KMS-11 (cell line): ENCODE measurements at regions not wholly inside any gene's neighbourhood (a gene's known extent, or its start where the extent isn't known, plus 50 kb on each side); places are given as distances from the start of the nearest gene placed in this dataset.

Source experiments
- H2AFZ ChIP-seq: fragments of 200-600 bp; sonication (generic); 2 replicates; pipeline ENCODE4 v1.6.1; 2016; ENCODE audit warnings: antibody characterized with exemption, mixed run types, low read depth
- H3K27ac ChIP-seq: fragments of 200-600 bp; sonication (generic); 2 replicates; pipeline ENCODE4 v1.6.1; 2016; ENCODE audit warnings: mild to moderate bottlenecking, mixed run types
- H3K27me3 ChIP-seq: fragments of 200-600 bp; sonication (generic); 2 replicates; pipeline ENCODE4 v1.6.1; 2017; ENCODE audit warnings: mild to moderate bottlenecking, low read depth, mixed run types, moderate library complexity; ENCODE audit not compliant: insufficient read depth
- H3K36me3 ChIP-seq: fragments of 200-600 bp; sonication (generic); 2 replicates; pipeline ENCODE4 v1.6.1; 2017; ENCODE audit warnings: mild to moderate bottlenecking, mixed run types; ENCODE audit not compliant: insufficient read depth
- H3K4me1 ChIP-seq: fragments of 200-600 bp; sonication (generic); 2 replicates; pipeline ENCODE4 v1.6.1; 2016; ENCODE audit warnings: mild to moderate bottlenecking, low read depth, mixed run types; ENCODE audit not compliant: poor library complexity, severe bottlenecking
- H3K4me2 ChIP-seq: fragments of 200-600 bp; sonication (generic); 2 replicates; pipeline ENCODE4 v1.7.0; 2016; ENCODE audit warnings: mild to moderate bottlenecking, mixed run types
- H3K4me3 ChIP-seq: fragments of 200-600 bp; sonication (generic); IDR thresholded peaks from 2 replicates; pipeline ENCODE4 v1.6.1; 2017; ENCODE audit warnings: low read depth, low read length, mixed read lengths; ENCODE audit not compliant: insufficient read depth
- H3K79me2 ChIP-seq: fragments of 200-600 bp; sonication (generic); 2 replicates; pipeline ENCODE4 v1.6.1; 2016; ENCODE audit warnings: low read depth, mixed run types; ENCODE audit not compliant: insufficient read depth
- H3K9ac ChIP-seq: fragments of 200-600 bp; sonication (generic); 2 replicates; pipeline ENCODE4 v1.6.1; 2016; ENCODE audit warnings: mild to moderate bottlenecking, mixed run types
- H4K20me1 ChIP-seq: fragments of 200-600 bp; sonication (generic); 2 replicates; pipeline ENCODE4 v1.6.1; 2016; ENCODE audit warnings: mild to moderate bottlenecking, mixed run types; ENCODE audit not compliant: insufficient read depth
- TF ChIP-seq, protein P1 (sequence below): fragments of 200-600 bp; sonication (generic); conservative IDR thresholded peaks from 2 replicates; pipeline ENCODE4 v1.6.1; 2017; ENCODE audit warnings: low read depth, mild to moderate bottlenecking, antibody characterized with exemption, low read length, moderate library complexity, mixed read lengths

DNA sequence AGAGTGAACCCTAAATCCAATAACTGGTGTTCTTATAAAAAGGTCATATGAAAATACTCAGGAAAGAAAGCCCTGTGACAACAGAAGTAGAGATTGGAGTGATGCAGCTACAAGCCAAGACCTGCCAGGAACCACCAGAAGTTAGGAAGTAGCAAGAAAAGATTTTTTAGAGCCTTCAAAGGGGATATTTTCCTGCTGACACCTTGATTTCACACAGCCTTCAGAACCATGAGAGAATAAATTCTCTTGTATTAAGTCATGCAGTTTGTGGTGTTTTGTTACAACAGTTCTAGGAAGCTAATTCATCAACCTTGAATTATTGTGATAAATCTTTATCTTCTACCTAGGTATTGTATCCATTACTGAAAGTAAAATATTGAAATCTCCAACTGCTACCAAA is 81.0 kb downstream of the HYCC1 start:
- no peak overlapping the region for H3K4me2 ChIP-seq
- H3K27ac ChIP-seq, result no peak overlapping the region
- no peaks in the 10 kb centered on the region for H3K27me3 ChIP-seq
- no peaks in the 10 kb centered on the region for H3K4me1 ChIP-seq
- no peaks in the 10 kb centered on the region for H3K36me3 ChIP-seq
- H3K4me3 ChIP-seq, result no peak overlapping the region
- no peaks in the 10 kb centered on the region for H4K20me1 ChIP-seq
- H2AFZ ChIP-seq, result no peak overlapping the region
- H3K9ac ChIP-seq, result no peak overlapping the region
- TF ChIP-seq, protein P1, sequence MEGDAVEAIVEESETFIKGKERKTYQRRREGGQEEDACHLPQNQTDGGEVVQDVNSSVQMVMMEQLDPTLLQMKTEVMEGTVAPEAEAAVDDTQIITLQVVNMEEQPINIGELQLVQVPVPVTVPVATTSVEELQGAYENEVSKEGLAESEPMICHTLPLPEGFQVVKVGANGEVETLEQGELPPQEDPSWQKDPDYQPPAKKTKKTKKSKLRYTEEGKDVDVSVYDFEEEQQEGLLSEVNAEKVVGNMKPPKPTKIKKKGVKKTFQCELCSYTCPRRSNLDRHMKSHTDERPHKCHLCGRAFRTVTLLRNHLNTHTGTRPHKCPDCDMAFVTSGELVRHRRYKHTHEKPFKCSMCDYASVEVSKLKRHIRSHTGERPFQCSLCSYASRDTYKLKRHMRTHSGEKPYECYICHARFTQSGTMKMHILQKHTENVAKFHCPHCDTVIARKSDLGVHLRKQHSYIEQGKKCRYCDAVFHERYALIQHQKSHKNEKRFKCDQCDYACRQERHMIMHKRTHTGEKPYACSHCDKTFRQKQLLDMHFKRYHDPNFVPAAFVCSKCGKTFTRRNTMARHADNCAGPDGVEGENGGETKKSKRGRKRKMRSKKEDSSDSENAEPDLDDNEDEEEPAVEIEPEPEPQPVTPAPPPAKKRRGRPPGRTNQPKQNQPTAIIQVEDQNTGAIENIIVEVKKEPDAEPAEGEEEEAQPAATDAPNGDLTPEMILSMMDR, result no peak
- H3K79me2 ChIP-seq, result no peaks in the 10 kb centered on the region

DNA sequence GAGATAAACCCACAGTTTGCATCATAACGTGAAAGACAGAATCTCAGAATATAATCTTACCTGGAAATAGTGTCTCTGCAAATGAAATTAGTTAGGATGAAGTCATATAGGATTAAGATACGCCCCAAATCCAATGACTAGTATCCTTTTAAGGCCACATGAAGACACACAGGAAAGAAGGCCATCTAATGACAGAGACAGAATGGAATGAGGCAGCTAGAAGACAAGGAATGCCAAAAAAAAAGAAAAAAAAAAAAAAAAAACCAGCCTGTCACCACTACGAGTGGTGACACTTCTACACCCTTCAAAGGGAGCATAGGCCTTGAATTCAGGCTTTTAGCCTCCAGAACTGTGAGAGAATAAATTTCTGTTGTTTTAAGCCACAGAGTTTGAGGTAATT is 82.9 kb downstream of the HYCC1 start:
- Histone ChIP-seq H3K4me1 (no peaks in the 10 kb centered on the region), H3K27ac (no peak overlapping the region), H3K4me3 (no peak overlapping the region), H3K9ac (no peak overlapping the region), H2AFZ (no peak overlapping the region), H3K27me3 (no peaks in the 10 kb centered on the region), H4K20me1 (no peaks in the 10 kb centered on the region), H3K79me2 (no peaks in the 10 kb centered on the region), H3K4me2 (no peak overlapping the region), H3K36me3 (no peaks in the 10 kb centered on the region)
- TF ChIP-seq, protein P1, result no peak

DNA sequence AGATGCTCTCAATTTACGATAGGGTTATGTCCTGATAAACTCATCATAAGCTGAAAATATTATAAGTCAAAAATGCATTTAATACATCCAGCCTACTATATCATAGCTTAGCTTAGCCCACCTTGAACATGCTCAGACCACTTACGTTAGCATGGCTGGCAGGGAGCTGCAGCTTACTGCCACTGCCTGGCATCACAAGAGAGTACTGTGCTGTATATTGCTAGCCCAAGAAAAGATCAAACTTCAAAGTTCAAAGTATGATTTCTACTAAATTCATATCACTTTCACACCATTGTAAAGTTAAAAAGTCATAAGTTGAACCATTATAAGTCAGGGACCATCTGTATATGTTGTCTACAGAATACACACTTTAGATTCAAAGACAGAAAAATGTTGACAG is 91.6 kb downstream of the HYCC1 start:
- Histone ChIP-seq H3K27ac (no peak overlapping the region), H2AFZ (no peak overlapping the region), H3K4me1 (no peaks in the 10 kb centered on the region), H3K79me2 (no peaks in the 10 kb centered on the region), H3K27me3 (no peaks in the 10 kb centered on the region), H3K4me2 (no peak overlapping the region), H3K36me3 (no peaks in the 10 kb centered on the region), H3K9ac (no peak overlapping the region), H3K4me3 (no peak overlapping the region), H4K20me1 (no peaks in the 10 kb centered on the region)
- TF ChIP-seq, protein P1, result no peak

DNA sequence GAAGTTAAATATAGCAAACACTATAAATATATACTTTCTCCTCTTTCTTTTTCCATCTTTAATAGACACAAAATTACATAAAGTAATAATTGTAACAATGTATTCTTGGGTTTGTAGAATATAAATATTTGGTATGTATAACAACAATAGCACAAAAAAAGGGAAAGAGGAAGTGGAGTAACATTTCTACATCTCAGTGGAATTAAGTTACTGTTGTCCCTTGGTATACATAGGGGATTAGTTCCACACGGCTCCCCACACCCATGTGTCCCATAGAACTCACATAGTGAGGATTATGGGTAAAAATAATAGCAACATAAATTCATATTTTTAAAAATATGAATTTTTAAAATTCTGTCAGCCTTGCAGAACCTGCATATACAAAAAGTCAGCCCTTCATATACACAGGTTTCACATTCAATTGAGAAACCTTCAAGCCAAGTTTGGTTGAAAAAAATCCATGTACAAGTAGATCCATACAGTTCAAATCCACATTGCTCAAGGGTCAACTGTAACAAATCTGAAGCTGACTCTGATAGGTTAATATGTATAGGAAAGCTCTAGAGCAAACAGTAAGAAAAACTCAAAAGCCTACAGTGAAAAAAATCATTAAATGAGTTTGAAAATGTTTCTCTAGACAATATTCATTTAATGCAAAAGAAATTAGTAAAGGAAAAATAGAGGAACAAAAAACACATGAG is 92.4 kb downstream of the HYCC1 start:
- no peak overlapping the region for H3K27ac ChIP-seq
- no peaks in the 10 kb centered on the region for H3K4me1 ChIP-seq
- no peak overlapping the region for H2AFZ ChIP-seq
- no peak overlapping the region for H3K4me2 ChIP-seq
- H3K79me2 ChIP-seq, result no peaks in the 10 kb centered on the region
- H3K9ac ChIP-seq, result no peak overlapping the region
- no peaks in the 10 kb centered on the region for H3K36me3 ChIP-seq
- no peaks in the 10 kb centered on the region for H4K20me1 ChIP-seq
- no peaks in the 10 kb centered on the region for H3K27me3 ChIP-seq
- no peak overlapping the region for H3K4me3 ChIP-seq
- TF ChIP-seq, protein P1, result no peak
